Liver (tissue), 7 donors: ENCODE measurements at regions not wholly inside any gene's neighbourhood (a gene's known extent, or its start where the extent isn't known, plus 50 kb on each side); places are given as distances from the start of the nearest gene placed in this dataset.

Experiments
- DNase-seq: peaks from one replicate; pipeline ENCODE4 v3.0.0-alpha.2; 2017; ENCODE audit warnings: low spot score
- H3K27ac ChIP-seq, 2 donors: one replicate each; pipeline ENCODE4 v1.7.0; 2013; ENCODE audit warnings: inconsistent platforms in 2 of 2, low read length in 2 of 2, control low read depth in 1 of 2, low read depth in 1 of 2, mild to moderate bottlenecking in 1 of 2
- H3K27me3 ChIP-seq, 4 donors: one replicate each; pipeline versions ENCODE4 v1.6.1 to v1.7.0; 2013; ENCODE audit warnings: low read length in 3 of 4, inconsistent platforms in 1 of 4, mild to moderate bottlenecking in 1 of 4, moderate library complexity in 1 of 4; ENCODE audit not compliant: control insufficient read depth in 4 of 4, insufficient read depth in 4 of 4
- H3K36me3 ChIP-seq, 4 donors: one replicate each; pipeline versions ENCODE4 v1.6.1 to v1.7.0; 2013; ENCODE audit warnings: low read length in 3 of 4, mild to moderate bottlenecking in 3 of 4, low read depth in 1 of 4, moderate library complexity in 1 of 4; ENCODE audit not compliant: control insufficient read depth in 4 of 4, insufficient read depth in 3 of 4
- H3K4me1 ChIP-seq, 4 donors: one replicate each; pipeline versions ENCODE4 v1.6.1 to v1.7.0; 2013; ENCODE audit warnings: low read length in 3 of 4, mild to moderate bottlenecking in 3 of 4, moderate library complexity in 1 of 4; ENCODE audit not compliant: control insufficient read depth in 4 of 4, insufficient read depth in 4 of 4
- H3K4me3 ChIP-seq, 3 donors: one replicate each; pipeline versions ENCODE4 v1.6.1 to v1.7.0; 2013; ENCODE audit warnings: low read length in 3 of 3, control low read depth in 1 of 3, low read depth in 1 of 3, mild to moderate bottlenecking in 1 of 3
- H3K9ac ChIP-seq, 2 donors: one replicate each; pipeline ENCODE4 v1.7.0; 2013; ENCODE audit warnings: low read length in 2 of 2, mild to moderate bottlenecking in 2 of 2, moderate library complexity in 2 of 2, control low read depth in 1 of 2, low read depth in 1 of 2
- H3K9me3 ChIP-seq, 4 donors: one replicate each; pipeline versions ENCODE4 v1.6.1 to v1.7.0; 2013; ENCODE audit warnings: low read length in 3 of 4; ENCODE audit not compliant: control insufficient read depth in 4 of 4
- ATF3 ChIP-seq: IDR thresholded peaks from 2 replicates; pipeline ENCODE4 v1.6.1; 2016; ENCODE audit warnings: antibody characterized with exemption
- EGR1 ChIP-seq, 2 donors: IDR thresholded peaks; 2 replicates each; pipeline ENCODE4 v1.6.1; 2016 to 2018; ENCODE audit warnings: antibody characterized with exemption in 2 of 2, low read depth in 2 of 2
- FOXA1 ChIP-seq: IDR thresholded peaks from 2 replicates; pipeline ENCODE4 v1.6.1; 2016; ENCODE audit warnings: antibody characterized with exemption
- GABPA ChIP-seq, 2 donors: IDR thresholded peaks in 1 of 2; conservative IDR thresholded peaks in 1 of 2; 2 replicates each; pipeline ENCODE4 v1.6.1; 2016; ENCODE audit warnings: antibody characterized with exemption in 2 of 2, mild to moderate bottlenecking in 1 of 2, moderate library complexity in 1 of 2
- HNF4G ChIP-seq: IDR thresholded peaks from 2 replicates; pipeline ENCODE4 v1.6.1; 2016; ENCODE audit warnings: antibody characterized with exemption
- JUND ChIP-seq, 2 donors: IDR thresholded peaks; 2 replicates each; pipeline ENCODE4 v1.6.1; 2016; ENCODE audit warnings: antibody characterized with exemption in 2 of 2
- RAD21 ChIP-seq, 2 donors: IDR thresholded peaks; 2 replicates each; pipeline ENCODE4 v1.6.1; 2016; ENCODE audit warnings: antibody characterized with exemption in 2 of 2, mild to moderate bottlenecking in 2 of 2
- REST ChIP-seq: IDR thresholded peaks from 2 replicates; pipeline ENCODE4 v1.6.1; 2016; ENCODE audit warnings: antibody characterized with exemption, mild to moderate bottlenecking
- RXRA ChIP-seq, 2 donors: IDR thresholded peaks; 2 replicates each; pipeline ENCODE4 v1.6.1; 2017 to 2018; ENCODE audit warnings: antibody characterized with exemption in 2 of 2, mild to moderate bottlenecking in 1 of 2
- SP1 ChIP-seq: IDR thresholded peaks from 2 replicates; pipeline ENCODE4 v1.6.1; 2018; ENCODE audit warnings: antibody characterized with exemption, mild to moderate bottlenecking
- YY1 ChIP-seq: IDR thresholded peaks from 2 replicates; pipeline ENCODE4 v1.6.1; 2016; ENCODE audit warnings: antibody characterized with exemption, mild to moderate bottlenecking
- WGBS: extraction: QIAGEN DNeasy Blood & Tissue Kit; methylation state at CpG from one replicate; pipeline ENCODE4 v1.1.7; 2013; 5-methylcytosine and 5-hydroxymethylcytosine counted together
- TF ChIP-seq, protein P1 (sequence below): IDR thresholded peaks from 2 replicates; pipeline ENCODE4 v1.6.1; 2016; ENCODE audit warnings: antibody characterized with exemption
- TF ChIP-seq, protein P2 (sequence below): IDR thresholded peaks from 2 replicates; pipeline ENCODE4 v1.6.1; 2016; ENCODE audit warnings: antibody characterized with exemption
- donor health status: healthy.
- donor health status: healthy.
- donor health status: healthy.
- donor health status: healthy.

- TF ChIP-seq GABPA (IDR thresholded peaks at IDR 0.05 in 1 of 2, conservative IDR thresholded peaks at IDR 0.05 in 1 of 2) (no peak), JUND (IDR thresholded peaks at IDR 0.05) (no peak), YY1 (no peak)
- TF ChIP-seq, protein P1, sequence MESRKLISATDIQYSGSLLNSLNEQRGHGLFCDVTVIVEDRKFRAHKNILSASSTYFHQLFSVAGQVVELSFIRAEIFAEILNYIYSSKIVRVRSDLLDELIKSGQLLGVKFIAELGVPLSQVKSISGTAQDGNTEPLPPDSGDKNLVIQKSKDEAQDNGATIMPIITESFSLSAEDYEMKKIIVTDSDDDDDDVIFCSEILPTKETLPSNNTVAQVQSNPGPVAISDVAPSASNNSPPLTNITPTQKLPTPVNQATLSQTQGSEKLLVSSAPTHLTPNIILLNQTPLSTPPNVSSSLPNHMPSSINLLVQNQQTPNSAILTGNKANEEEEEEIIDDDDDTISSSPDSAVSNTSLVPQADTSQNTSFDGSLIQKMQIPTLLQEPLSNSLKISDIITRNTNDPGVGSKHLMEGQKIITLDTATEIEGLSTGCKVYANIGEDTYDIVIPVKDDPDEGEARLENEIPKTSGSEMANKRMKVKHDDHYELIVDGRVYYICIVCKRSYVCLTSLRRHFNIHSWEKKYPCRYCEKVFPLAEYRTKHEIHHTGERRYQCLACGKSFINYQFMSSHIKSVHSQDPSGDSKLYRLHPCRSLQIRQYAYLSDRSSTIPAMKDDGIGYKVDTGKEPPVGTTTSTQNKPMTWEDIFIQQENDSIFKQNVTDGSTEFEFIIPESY: no peak
These were observed 274.5 kb upstream of the PEX5L start (continued) for GRCh38 chr3:180311242-180311641.

GRCh38 chr3:180316321-180316720 is 279.6 kb upstream of the PEX5L start:
- no peaks in the 10 kb centered on the region for H3K36me3 ChIP-seq
- no peak overlapping the region for H3K27ac ChIP-seq
- no peak overlapping the region for H3K9ac ChIP-seq
- H3K4me1 ChIP-seq: no peaks in the 10 kb centered on the region
- TF ChIP-seq, protein P2, sequence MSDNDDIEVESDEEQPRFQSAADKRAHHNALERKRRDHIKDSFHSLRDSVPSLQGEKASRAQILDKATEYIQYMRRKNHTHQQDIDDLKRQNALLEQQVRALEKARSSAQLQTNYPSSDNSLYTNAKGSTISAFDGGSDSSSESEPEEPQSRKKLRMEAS: no peak
- TF ChIP-seq HNF4G (no peak), SP1 (no peak), EGR1 (IDR thresholded peaks at IDR 0.05; ENCODE audit: low read depth in 2 of 2) (no peak), ATF3 (no peak), GABPA (IDR thresholded peaks at IDR 0.05 in 1 of 2, conservative IDR thresholded peaks at IDR 0.05 in 1 of 2) (no peak), RXRA (IDR thresholded peaks at IDR 0.05) (no peak), RAD21 (IDR thresholded peaks at IDR 0.05) (no peak)
- TF ChIP-seq, protein P1: no peak
- WGBS: 36% methylated on average over 2 of the region's 2 CpGs
- peaks cover 0 to 4% (median 2%) of the 10 kb centered on the region in 4 donors for H3K27me3 ChIP-seq
- H3K9me3 ChIP-seq: no peaks in the 10 kb centered on the region
- DNase-seq: no peak
- no peak overlapping the region for H3K4me3 ChIP-seq

DNA sequence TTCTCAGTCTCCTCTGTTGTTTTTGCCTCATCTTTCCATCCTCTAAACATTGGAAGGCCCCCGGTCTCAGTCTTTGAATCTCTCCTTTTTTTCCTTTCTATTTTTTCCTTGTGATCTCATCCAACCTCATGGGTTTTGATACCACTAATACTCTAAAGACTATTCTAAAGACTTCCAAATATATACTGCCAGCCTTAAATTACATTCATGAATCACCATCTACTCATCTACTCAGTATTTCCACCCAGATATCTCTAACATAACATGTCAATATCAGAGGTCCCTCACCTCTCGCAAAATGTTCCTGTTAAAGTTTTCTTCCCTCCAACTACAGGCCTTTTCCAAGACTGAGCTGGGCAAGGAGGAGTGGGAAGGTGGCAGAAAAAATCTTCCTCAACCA is 282.5 kb upstream of the TTC14 start:
- TF ChIP-seq FOXA1 (no peak), REST (no peak), ATF3 (no peak)
- no peaks in the 10 kb centered on the region for H3K9me3 ChIP-seq
- no peaks in the 10 kb centered on the region for H3K36me3 ChIP-seq
- no peak overlapping the region for H3K27ac ChIP-seq
- H3K4me1 ChIP-seq: no peaks in the 10 kb centered on the region
- H3K27me3 ChIP-seq: peaks cover 0 to 4% (median 2%) of the 10 kb centered on the region in 4 donors
- no peak overlapping the region for H3K9ac ChIP-seq
- 84% methylated on average over 2 of the region's 2 CpGs for WGBS
- H3K4me3 ChIP-seq: no peak overlapping the region
- DNase-seq: no peak
